SK-N-SH treated with all-trans-retinoic acid at 6 μM for 48 hours (cell line): ENCODE measurements at regions not wholly inside any gene's neighbourhood (a gene's known extent, or its start where the extent isn't known, plus 50 kb on each side); places are given as distances from the start of the nearest gene placed in this dataset.

Experiments
- CREB5 ChIP-seq: fragments of 250-450 bp; sonication (Bioruptor Pico); IDR thresholded peaks from 2 replicates; pipeline ENCODE4 v1.5.1; 2020; ENCODE audit warnings: low read depth, mild to moderate bottlenecking, moderate library complexity
- CSRNP3 ChIP-seq: fragments of 250-450 bp; sonication (Bioruptor Pico); IDR thresholded peaks from 2 replicates; pipeline ENCODE4 v1.5.1; 2021; ENCODE audit warnings: mild to moderate bottlenecking, moderate library complexity
- ISL1 ChIP-seq: fragments of 250-450 bp; sonication (Bioruptor Pico); IDR thresholded peaks from 2 replicates; pipeline ENCODE4 v2.1.2; 2022; ENCODE audit warnings: mild to moderate bottlenecking, moderate library complexity
- PATZ1 ChIP-seq: fragments of 250-450 bp; sonication (Bioruptor Pico); IDR thresholded peaks from 2 replicates; pipeline ENCODE4 v1.8.0; 2020; ENCODE audit warnings: mild to moderate bottlenecking, moderate library complexity, borderline replicate concordance
- POU6F1 ChIP-seq: fragments of 250-450 bp; sonication (Bioruptor Pico); IDR thresholded peaks from 2 replicates; pipeline ENCODE4 v1.8.0; 2021; ENCODE audit warnings: low read depth, mild to moderate bottlenecking, moderate library complexity, borderline replicate concordance
- RARB ChIP-seq: fragments of 250-450 bp; sonication (Bioruptor Pico); IDR thresholded peaks from 2 replicates; pipeline ENCODE4 v1.8.0; 2021; ENCODE audit warnings: mild to moderate bottlenecking, moderate library complexity
- SNAI2 ChIP-seq: fragments of 250-450 bp; sonication (Bioruptor Pico); IDR thresholded peaks from 2 replicates; pipeline ENCODE4 v1.5.0; 2020; ENCODE audit warnings: mild to moderate bottlenecking, moderate library complexity
- TSHZ2 ChIP-seq: fragments of 250-450 bp; sonication (Bioruptor Pico); IDR thresholded peaks from 2 replicates; pipeline ENCODE4 v1.5.0; 2020; ENCODE audit warnings: mild to moderate bottlenecking, moderate library complexity
- ZC3H10 ChIP-seq: fragments of 250-450 bp; sonication (Bioruptor Pico); IDR thresholded peaks from 2 replicates; pipeline ENCODE4 v1.5.1; 2021; ENCODE audit warnings: mild to moderate bottlenecking, moderate library complexity
- ZNF565 ChIP-seq: fragments of 450-650 bp; formaldehyde crosslinking; conservative IDR thresholded peaks from 2 replicates; pipeline ENCODE4 v1.5.0; 2020; ENCODE audit warnings: low read depth, mild to moderate bottlenecking, moderate library complexity

GRCh38 chr4:132865458-132865857 is 283.6 kb upstream of the PCDH10 start:
- no peak for TF ChIP-seq CSRNP3 (CRISPR knock-in tag)
- TF ChIP-seq SNAI2 (CRISPR knock-in tag), result no peak
- no peak for TF ChIP-seq PATZ1 (CRISPR knock-in tag)
- no peak for TF ChIP-seq ISL1
- TF ChIP-seq ZNF565 (CRISPR knock-in tag), result no peak
- TF ChIP-seq POU6F1, result no peak
- TF ChIP-seq RARB (CRISPR knock-in tag), result no peak
- TF ChIP-seq ZC3H10 (CRISPR knock-in tag), result no peak
- no peak for TF ChIP-seq CREB5 (CRISPR knock-in tag)
- no peak for TF ChIP-seq TSHZ2
